ENCODE measurements at regions not wholly inside any gene's neighbourhood (a gene's known extent, or its start where the extent isn't known, plus 50 kb on each side); places are given as distances from the start of the nearest gene placed in this dataset.

DNA sequence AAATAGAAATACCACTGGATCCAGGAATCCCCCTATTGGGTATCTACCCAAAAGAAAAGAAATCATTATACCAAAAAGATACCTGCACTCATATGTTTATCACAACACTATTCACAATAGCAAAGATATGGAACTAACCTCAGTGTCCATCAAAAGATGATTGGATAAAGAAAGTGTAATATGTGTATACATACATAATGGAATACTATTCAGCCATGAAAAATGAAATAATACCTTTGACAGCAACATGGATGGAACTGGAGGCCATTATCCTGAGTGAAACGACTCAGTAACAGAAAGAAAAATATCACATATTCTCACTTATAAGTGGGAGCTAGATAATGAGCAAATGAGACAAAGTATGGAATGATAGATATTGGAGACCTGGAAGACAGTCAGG is 74.2 kb upstream of the TLR3 start:
- no peak for TF ChIP-seq POLR2A (IDR thresholded peaks at IDR 0.05; ENCODE audit: low read depth, low read length)
- DNase-seq (ENCODE audit: insufficient read length, low spot score): no peak
- no peak for FAIRE-seq

DNA sequence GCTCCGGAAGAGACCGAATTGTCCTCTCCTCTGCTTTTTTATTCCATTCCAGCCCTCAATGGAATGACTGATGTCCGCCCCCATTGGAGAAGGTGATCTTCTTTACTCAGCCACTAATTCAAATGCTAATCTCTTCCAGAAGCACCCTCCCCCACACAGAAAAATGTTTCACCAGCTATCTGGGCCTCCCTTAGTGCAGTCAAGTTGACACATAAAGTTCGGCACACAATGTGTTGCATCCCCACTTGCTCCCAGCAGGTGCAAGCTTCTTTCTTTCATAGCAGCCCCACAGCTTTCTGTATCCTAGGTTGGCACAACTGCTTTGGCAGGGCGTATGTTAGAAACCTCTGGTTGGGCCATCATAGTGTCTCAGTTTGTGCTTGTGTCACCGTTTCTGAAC is 73.3 kb upstream of the TLR3 start:
- FAIRE-seq (no peak), DNase-seq (ENCODE audit: insufficient read length, low spot score) (no peak)
- TF ChIP-seq POLR2A (IDR thresholded peaks at IDR 0.05; ENCODE audit: low read depth, low read length): no peak

GRCh38 chr4:185997296-185997695 is 71.7 kb upstream of the TLR3 start:
- no peak for TF ChIP-seq POLR2A (IDR thresholded peaks at IDR 0.05; ENCODE audit: low read depth, low read length)
- DNase-seq (ENCODE audit: insufficient read length, low spot score) (no peak), FAIRE-seq (no peak)

GRCh38 chr4:185998791-185999190 is 70.2 kb upstream of the TLR3 start:
- TF ChIP-seq POLR2A (IDR thresholded peaks at IDR 0.05; ENCODE audit: low read depth, low read length): no peak
- FAIRE-seq (no peak), DNase-seq (ENCODE audit: insufficient read length, low spot score) (no peak)

- FAIRE-seq: no peak
- no peak for TF ChIP-seq POLR2A (IDR thresholded peaks at IDR 0.05; ENCODE audit: low read depth, low read length)
- DNase-seq (ENCODE audit: insufficient read length, low spot score): no peak
Measured at GRCh38 chr4:185999207-185999606, 69.7 kb upstream of the TLR3 start.

DNA sequence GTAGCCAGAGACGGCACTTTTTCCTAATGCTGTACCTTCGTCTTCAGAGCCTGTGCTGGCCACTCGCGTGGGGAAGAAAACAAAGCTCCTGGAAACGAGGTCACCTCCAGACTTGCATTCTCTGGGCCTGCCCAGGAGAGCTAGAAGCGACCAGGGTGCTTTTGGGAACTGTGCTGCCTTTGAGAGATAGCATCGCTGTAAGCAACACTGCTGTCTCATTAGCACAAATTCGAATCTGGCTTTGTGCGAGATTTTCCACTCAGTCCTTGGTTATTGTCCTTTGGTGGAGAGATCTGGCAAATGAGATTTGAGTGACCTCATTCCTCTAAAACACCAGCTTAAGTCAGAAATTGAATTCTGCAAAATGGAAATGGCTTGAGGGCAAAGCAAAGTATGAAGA is 66.1 kb upstream of the TLR3 start:
- no peak for TF ChIP-seq POLR2A (IDR thresholded peaks at IDR 0.05; ENCODE audit: low read depth, low read length)
- FAIRE-seq (no peak), DNase-seq (ENCODE audit: insufficient read length, low spot score) (no peak)

DNA sequence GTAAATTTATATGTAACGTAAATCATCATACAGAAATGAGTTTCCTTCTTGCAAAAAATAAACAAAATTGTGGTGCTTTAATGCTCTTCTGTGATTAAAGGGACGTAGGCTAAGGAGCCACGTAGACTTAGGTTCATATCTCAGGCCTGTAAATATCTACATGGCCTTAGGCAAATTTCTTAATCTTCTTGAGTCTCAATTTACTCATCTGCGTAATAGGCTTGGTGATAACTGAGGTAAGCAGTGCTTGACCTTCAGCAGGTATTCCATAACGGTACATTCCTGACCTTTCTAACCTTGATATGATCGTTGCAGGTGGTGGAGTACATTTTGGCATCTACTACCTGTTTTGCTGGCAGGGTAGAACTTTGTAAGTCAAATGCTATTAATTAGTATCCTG is 65.2 kb upstream of the TLR3 start:
- FAIRE-seq (no peak), DNase-seq (ENCODE audit: insufficient read length, low spot score) (no peak)
- TF ChIP-seq POLR2A (IDR thresholded peaks at IDR 0.05; ENCODE audit: low read depth, low read length): no peak

DNA sequence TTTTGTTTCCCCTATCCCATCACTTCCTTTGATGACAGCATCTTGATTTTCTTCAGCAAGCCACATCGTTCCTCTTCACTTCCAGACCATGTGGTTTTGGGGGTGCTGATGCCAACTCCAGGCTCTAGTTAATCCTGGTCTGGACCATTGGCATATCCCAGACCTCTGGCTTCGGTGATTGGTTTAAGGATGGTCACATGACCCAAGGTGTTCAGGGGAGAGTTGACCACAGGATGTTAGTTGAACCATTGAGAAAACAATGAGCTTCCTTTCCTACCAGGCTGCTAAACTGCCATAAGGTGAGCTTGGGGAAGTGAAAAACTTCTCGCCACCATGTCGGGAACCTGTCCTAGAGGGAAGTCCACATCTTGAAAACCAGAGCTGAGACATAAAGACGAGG is 60.9 kb upstream of the TLR3 start:
- no peak for TF ChIP-seq POLR2A (IDR thresholded peaks at IDR 0.05; ENCODE audit: low read depth, low read length)
- FAIRE-seq (no peak), DNase-seq (ENCODE audit: insufficient read length, low spot score) (no peak)

GRCh38 chr4:186009976-186010375 is 59.0 kb upstream of the TLR3 start:
- no peak for DNase-seq (ENCODE audit: insufficient read length, low spot score)
- FAIRE-seq: no peak
- TF ChIP-seq POLR2A (IDR thresholded peaks at IDR 0.05; ENCODE audit: low read depth, low read length): no peak

- FAIRE-seq: no peak
- DNase-seq (ENCODE audit: insufficient read length, low spot score): no peak
- TF ChIP-seq POLR2A (IDR thresholded peaks at IDR 0.05; ENCODE audit: low read depth, low read length): no peak
Measured at GRCh38 chr4:186010821-186011220, 58.1 kb upstream of the TLR3 start.

DNA sequence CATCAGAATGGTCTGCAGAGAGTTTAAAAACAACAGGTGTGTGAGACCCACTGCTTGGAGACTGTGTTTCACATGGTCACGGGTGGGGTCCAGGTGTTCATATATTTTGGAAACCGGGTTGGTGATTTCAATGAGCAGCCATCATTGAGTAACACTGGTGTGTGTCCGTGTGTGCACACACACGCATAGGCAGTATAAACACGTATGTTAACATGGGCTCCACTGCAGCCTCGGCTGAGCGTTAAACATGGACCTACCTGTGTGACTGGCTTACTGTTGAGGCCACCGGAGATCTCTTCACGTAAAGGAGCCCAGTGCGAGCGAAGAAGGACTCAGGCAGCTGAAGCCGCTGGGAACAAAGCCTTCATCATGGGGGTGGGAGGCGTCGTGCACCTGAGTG is 56.9 kb upstream of the TLR3 start:
- FAIRE-seq: no peak
- TF ChIP-seq POLR2A (IDR thresholded peaks at IDR 0.05; ENCODE audit: low read depth, low read length): no peak

GRCh38 chr4:186013419-186014186 is 55.4 kb upstream of the TLR3 start:
- DNase-seq (ENCODE audit: insufficient read length, low spot score) (no peak), FAIRE-seq (no peak)
- TF ChIP-seq POLR2A (IDR thresholded peaks at IDR 0.05; ENCODE audit: low read depth, low read length): no peak

More for the DNA sequence above, 56.9 kb upstream of the TLR3 start:
- no peak for DNase-seq (ENCODE audit: insufficient read length, low spot score)

DNA sequence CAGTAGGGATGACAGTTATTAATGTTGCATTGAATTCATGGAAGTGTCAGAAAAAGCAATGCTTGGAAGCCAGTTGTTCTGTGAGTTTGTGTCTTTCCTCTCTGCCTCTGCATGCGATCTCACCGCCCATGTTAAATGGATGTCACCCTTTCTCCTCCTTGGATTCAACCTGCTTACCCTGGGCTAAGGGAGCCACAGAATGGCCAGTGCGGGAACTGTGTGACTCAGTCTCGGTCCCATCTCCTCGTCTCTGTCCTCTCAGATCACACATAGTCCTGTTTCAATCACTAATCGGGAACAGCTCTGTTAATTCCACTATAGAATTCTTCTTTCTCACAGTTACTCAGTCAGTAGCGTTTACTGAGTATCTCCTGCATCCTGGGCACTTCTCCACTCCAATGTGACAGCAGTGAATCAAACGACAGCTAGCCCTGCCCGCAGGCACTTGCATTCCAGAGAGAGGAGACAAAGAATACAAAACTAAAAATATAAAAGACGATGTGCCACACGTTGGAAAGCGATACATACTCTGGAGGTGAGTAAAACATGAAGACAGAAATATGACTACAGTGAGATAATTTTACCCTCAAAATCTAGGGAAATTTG is 53.6 kb upstream of the TLR3 start:
- no peak for TF ChIP-seq POLR2A (IDR thresholded peaks at IDR 0.05; ENCODE audit: low read depth, low read length)
- FAIRE-seq (no peak), DNase-seq (ENCODE audit: insufficient read length, low spot score) (no peak)

DNA sequence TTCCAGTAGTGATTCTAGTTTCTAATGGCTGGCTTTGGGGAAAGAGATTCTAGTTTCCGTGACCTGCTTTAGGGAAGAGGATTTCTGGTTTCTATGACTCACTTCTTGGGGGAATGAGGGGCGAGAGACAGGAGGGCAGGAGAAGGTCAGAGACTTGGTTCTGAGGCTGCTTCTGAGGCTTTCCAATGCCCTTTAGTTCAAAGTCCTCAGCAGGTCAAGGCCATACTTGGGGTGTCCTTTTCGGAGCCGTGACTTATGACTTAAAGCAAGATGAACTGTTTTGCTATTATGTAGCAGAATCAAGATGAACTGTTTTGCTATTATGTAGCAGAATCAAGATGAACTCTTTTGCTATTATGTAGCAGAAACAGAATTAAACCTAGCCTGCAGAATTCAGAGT is 52.2 kb upstream of the TLR3 start:
- no peak for TF ChIP-seq POLR2A (IDR thresholded peaks at IDR 0.05; ENCODE audit: low read depth, low read length)
- FAIRE-seq: no peak
- DNase-seq (ENCODE audit: insufficient read length, low spot score): no peak

- no peak for TF ChIP-seq POLR2A (IDR thresholded peaks at IDR 0.05; ENCODE audit: low read depth, low read length)
- DNase-seq (ENCODE audit: insufficient read length, low spot score) (no peak), FAIRE-seq (no peak)
Measured at GRCh38 chr4:186017801-186018200, 51.2 kb upstream of the TLR3 start.
